ENCODE measurements at regions not wholly inside any gene's neighbourhood (a gene's known extent, or its start where the extent isn't known, plus 50 kb on each side); places are given as distances from the start of the nearest gene placed in this dataset.
"Not testable (repeated sequence)": the region's sequence is repeated elsewhere in the genome, so short reads cannot be mapped to it uniquely, and the experiment has no call there.

DNA sequence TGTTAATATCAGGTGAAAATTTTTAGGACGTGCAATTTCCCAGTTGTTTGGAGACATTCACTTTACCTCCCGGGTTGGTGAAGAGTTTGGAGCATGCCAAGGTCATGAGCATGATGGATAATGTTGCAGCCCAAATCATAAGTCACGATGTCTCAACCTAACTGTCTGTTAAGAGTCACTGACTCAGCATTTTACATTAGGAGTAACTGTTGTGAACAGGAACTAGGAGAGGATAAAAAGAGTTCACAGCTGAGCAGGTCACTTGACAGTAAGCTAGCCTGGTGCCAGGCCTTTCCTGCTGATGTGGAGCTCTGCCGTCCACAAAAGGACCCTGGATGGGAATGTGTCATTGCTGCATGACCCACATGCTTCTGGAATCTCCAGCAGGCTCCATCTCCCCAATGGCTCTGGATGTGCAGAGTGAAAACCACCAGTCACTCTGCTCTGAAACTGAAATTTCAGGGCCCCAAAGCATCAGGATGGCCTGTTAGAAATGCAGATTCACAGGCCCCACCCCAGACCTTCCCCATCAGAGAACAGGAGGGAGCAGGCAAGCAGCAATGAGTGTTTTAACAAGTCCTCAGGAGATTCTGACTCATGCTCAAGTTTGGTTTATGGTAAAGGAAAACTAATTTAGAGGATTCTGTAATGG lies 371.6 kb upstream of the MAF start:
- no peak for DNase-seq

DNA sequence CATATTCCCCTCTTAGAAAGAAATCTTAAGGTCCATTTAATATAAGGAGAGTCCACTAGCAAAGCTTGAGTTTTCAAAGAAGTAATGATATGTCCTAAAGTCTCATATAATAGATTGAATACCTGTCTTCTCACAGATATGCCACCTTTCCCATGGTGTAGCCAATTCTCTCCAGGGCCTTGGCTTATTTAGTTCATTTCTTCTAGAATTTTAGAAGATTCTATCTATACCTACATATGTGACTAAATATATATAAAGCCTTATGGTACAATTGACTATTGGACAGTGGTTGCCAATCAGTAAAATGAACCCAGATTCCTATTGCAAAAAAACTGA lies 370.7 kb upstream of the MAF start:
- no peak for DNase-seq

DNA sequence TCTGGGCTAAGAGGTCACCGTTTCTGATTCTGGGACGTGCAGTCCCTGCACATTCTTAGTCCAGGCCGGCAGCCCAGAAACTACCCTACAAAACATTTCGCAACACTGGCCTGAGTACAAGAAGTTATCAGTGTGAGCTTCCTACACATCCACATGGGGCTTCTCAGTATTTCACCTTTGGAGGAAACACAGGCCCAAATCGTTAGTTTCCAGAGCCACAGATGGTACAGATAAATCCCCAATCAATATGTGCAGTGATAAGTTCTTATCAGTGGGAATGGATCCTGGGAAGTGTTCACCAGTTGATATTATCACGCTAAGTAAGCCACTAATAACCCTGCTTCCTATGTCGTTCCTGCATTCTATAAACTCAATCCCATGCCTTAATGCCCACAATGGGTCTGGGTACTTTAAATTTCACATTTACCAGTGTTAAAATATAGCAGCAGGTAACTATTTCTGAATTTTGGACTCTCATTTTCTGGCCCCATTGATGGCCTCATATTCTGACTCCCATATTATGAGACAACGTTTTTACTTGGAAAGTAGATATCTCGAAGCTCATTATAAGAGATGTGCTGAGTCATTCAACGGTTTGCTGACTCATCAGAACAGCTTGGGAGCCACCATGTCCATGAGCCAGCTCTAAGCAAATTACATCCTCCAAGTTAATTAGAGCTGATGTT lies 370.2 kb upstream of the MAF start:
- no peak for DNase-seq

DNA sequence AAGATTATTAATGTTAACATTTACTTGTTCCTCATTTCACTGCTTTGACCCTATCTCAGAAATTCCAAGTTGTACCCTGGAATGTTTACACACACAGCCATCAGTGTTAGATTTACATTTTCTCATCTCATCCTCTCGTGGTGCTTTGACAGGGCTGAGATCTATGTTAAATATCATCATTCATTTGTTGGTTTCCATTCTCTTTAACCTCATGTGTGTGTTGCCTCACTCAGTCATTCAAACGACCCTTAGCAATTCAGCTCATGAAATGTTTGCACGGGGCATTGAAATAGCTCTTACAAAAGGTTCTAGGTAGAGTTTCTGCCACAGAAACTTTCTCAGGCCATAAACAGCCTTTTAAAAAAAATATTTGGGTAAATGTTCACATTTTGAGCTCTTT lies 369.6 kb upstream of the MAF start:
- DNase-seq: no peak

DNA sequence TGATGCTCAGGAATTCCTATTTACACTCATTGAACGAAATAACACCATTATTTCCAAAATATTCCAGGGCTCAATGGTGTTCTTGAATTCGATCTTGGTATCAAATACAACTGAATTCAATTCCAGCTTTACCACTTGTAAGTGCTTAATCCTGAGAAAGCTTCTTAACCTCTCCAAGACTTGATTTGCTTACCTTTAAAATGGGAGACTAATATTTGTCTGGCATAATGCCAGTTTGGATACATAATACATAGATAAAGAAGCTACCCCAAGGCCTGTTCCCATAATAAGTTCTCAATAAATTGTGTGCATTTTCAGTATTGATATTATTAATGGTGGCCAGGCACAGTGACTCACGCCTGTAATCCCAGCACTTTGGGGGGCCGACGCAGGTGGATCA lies 368.9 kb upstream of the MAF start:
- no peak for DNase-seq

DNA sequence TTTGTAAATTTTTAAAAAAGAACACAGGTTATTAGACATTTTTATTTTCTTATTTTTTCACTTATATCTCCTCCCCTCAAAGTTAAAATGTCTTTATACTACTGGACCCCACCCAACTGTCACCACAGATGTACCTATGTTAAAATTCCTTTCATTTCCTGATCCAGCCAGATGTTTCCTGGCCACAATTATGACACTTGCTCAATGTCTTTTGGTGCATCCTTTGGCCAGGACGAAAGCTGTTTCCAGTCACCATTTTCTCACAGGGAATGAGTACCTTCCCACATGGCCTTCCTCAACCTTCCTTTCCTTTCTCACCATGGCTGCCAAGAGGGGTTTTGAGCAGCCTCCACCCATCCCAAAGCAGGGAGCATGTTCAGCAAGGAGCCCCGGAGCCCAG lies 365.7 kb upstream of the MAF start:
- DNase-seq: no peak

DNA sequence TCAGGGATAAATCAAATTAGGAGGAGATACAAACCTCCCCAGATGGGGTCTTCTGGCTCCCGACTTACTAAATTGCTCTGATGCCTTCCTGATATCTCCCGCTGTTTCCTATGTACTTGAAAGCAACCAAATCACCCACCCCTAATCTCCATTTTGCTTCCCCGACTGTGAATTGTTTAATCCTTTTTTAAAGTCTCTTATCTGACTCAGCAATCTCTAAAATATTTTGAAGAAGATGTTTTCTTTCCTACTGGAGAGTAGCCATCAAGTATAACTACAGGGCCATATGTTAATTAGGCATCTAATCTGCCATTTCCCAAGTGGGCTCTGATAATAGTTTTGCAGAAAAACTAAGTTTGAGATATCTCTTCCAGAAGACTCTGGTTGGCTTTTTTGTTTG lies 365.2 kb upstream of the MAF start:
- DNase-seq: no peak

DNA sequence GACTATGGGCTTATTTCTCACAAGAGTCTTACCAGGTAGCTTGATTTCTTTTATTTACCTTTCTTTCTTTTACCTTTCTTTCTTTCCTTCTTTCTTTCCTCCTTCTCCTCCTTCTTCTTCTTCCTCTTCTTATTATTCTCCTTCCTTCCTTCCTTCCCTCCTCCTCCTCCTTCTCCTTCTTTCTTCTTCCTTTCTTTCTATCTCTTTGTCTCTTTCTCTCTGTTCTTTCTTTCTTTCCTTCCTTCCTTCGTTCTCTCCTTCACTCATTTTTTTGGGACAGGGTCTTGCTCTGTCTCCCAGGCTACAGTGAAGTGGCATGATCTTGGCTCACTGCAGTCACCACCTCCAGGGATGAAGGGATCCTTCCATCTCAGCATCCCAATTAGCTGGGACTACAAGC lies 363.6 kb upstream of the MAF start:
- no peak for DNase-seq

DNA sequence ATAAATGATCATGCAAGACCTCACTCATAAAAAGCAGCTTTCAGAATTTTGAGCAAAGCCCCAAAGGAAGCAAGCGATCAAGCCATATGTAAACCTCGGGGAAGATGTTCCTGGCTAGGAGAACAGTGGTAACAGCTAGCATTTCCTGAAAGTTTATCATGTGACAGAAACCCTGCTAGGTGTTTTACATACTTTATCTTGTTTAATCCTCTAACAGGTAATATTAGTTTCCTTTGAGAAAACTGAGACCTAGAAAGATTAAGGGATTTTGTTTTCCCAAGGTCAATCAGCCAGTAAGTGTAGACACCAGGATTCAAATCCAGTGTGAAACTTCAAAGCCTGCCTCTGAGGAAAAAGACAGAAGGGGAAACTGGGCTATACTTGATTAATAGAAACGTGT lies 362.4 kb upstream of the MAF start:
- DNase-seq: no peak

DNA sequence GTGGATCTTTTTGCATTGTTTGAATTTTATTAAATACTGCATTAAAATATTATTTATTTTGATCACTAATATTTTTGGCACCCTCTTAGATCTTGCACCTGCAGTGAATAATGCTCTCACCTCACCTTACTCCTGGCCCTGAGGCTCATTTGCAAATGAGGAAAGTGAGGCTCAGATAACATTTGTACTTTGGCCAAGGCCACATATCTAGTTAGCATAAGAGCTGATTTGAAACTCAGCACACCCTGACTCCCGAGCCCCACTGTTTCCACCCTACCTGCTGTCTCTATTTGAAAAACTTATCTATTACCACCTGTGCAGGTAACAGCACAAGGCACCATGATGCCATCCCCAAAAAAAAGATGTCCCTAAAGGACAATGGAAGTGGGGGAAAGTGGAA lies 358.7 kb upstream of the MAF start:
- DNase-seq: no peak

DNA sequence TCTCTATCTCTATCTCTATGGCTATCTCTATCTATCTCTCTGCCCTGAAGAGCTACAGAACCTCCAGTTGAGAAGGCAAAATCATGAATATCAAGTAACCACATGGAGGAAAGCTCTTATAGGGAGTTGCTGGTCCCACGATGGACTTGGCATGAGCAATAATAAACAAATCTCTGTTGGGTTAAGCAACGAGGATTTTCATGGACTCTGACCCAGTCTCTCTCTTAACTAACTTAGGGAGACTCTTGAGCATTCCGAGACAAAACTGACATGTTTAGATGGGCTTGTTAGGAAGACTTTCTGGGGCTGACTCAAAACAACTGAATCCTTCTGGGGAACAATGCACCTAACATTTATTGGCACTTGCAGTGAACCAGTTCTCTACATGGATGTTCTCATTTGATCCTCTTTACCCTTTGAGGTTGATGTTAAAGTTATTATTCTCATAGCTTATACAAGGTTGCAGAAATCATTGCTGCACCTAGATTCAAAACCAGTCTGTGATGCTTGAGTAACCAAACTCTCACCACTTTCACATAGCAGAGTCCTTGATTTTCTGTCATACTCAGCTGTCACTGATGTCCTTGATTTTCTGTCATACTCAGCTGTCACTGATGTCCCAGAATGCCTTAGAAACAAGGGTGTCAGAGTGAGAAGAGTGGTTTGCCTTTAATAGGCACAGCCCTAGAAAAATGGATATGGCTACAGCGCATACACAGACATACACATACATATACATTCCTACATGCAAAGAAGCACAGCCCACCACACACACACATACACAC lies 354.6 kb upstream of the MAF start:
- no peak for DNase-seq

DNA sequence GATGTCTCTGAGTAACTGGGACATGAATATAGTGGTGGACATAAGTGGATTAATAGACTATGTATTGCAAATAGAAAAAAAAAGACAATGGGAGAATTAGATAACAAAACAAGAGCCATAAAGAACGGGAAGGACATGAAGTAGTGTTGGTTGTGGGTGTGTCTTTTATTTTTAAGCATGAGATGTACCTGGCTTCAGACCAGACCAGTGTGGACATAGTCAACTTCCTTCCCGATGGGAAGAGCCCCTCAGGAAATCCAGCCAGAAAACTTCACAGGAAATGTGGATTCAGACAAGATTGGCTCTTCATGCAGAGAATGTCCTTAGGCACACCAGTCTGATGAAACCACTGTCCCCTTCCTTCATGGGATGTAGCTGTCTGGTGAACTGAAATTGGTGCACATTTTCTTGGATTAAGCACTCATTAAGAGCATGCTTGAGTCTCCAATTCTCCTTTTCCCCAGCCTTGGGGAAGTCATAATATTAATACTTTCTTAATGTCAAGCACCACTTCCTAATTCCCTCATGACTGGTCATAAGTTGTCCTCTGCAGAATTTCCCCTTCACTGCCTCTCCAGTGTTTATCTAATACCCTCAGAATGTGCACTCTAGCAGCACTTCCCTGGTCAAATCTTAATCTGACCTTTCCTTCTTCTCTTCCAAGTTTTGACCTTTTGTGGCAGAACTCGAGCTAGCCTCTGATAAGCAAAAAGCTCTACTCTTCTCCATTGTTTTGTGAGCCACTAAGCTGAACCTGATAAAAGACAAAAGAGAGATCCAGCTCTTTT lies 350.6 kb upstream of the MAF start:
- DNase-seq: no peak

DNA sequence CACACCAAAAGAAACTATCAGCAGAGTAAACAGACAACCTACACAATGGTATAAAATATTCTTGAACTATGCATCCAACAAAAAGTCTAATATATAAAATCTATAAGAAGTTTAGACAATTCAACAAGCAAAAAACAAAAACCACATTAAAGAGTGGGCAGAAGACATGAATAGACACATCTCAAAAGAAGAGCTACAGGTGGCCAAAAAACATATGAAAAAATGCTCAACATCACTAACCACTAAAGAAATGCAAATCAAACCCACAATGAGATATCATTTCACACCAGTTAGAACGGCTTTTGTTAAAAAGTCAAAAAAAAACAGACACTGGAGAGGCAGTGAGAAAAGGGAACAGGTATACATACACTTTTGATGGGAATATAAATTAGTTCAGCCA lies 348.9 kb upstream of the MAF start:
- DNase-seq: no peak

DNA sequence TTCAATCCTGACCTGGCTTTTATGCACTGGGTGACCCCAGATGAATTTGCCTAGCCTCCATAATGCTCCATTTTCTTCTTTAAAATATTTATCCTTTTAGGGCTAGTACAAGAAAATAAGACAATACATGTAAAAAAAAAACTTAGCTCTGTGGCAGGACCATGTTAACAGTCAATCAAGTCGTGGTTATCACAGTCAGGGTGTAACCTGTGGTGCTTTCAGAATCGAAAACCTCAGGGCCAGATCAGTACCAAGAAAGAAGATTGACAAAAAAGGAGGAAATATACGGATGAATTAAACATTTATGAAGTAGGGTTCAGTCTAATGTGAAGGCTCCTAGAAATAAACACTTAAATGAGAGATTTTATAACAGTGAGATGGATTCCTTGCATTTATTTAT lies 347.2 kb upstream of the MAF start:
- no peak for DNase-seq

DNA sequence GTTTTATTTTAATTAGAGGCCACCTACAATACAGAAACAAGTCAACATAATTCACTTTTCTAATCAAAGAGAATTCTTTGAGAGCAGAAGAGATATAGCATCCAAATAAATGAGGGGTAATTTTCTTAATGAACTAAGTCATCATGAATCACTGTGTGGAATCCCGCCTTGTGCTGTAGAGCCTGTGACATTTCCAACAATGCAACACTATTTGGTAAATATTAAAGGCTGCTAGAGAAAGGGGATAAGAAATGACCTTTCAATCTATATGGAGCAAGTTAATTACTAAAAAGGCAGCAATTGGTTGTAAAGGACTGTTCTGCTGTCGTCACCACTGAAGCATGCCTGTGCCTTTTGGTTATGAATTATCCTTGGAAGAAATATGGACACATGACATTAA lies 345.7 kb upstream of the MAF start:
- no peak for DNase-seq

DNA sequence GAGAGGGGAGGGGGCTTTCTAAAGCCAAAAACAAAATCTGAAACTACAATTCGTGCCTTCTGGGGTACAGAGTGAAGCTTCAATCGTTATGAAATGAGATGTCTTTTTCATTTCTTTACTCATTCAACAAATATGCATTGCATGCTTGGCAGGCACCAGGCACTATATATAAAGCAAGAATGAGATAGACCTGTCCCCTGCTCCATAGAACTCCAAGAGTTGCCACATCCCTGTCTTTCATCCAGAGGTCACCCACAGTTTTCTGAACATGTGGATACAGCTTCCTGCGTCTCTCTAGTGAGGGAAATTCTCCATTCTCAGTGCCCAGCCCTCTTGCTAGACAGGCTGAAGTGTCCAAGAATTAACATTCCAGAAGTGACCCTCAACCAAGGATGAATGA lies 343.2 kb upstream of the MAF start:
- DNase-seq: no peak

DNA sequence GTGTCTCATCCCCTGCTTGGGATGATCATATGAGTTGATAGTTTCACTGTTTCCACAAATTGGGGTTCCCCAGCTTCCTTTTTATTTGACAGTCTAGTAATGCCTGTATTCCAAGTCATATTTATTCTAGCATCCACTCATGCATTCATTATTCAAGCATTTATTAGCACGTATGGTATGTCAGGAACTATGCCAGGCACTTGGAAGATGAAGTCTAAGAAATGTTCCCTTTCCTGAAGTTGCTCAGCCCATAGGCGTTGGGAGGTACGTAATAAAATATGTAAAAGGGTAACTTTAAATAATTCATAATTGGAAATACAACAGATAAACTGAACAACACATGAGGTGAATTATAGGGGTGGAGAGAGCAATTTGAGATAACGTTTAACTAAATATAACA lies 338.0 kb upstream of the MAF start:
- DNase-seq: no peak

DNA sequence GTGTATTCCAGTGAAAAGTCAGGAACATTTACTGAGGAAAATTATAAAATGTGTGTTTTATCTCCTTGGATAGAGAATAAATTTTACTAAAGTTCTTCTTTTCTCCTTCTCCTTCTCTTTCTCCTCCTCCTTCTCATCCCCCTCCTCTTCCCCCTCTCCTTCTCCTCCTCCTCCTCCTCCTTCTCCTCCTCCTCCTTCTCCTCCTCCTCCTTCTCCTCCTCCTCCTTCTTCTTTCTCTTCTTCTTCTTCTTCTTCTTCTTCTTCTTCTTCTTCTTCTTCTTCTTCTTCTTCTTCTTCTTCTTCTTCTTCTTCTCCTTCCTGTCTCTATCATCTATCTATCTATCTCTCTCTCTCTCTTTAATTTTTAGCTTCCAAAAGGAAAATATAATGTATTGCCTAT lies 337.1 kb upstream of the MAF start:
- not testable (repeated sequence) for DNase-seq

DNA sequence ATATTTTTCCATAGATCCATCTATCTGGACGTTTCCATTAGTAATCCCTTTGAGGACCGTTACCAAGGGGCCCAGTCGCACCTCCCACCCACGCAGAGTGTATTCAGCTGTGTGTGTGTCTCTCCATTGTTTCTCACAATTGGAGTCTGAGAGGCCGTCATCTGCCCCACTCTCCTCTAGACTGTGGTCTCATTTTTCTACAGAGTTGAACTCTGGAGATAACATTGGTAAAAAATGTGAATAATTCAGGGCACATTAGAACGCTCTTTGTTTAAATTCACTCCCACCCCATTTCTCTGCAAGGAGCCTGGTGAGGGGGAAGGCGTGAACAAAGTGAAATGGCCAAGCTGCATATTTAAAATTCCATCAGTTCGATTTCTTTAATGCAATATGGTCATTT lies 333.1 kb upstream of the MAF start:
- no peak for DNase-seq

DNA sequence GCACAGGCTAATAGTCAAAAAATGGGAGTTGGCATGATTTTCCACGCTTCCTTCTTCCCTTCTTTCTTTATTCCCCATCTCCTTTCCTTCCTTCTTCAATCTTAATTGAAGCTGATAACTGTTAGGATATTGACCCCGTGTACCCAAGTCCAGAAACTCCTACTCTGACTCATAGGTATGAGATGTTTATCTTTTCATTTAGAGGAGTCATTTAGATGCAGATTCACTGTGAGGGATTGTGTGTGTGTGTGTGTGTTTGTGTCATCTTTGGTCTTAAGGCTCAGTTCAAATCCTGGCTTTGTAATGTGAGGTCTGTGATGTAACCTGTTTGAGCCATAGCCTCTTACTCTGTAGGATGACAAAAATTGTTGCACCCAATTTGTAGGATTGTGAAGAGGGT lies 332.0 kb upstream of the MAF start:
- no peak for DNase-seq

DNA sequence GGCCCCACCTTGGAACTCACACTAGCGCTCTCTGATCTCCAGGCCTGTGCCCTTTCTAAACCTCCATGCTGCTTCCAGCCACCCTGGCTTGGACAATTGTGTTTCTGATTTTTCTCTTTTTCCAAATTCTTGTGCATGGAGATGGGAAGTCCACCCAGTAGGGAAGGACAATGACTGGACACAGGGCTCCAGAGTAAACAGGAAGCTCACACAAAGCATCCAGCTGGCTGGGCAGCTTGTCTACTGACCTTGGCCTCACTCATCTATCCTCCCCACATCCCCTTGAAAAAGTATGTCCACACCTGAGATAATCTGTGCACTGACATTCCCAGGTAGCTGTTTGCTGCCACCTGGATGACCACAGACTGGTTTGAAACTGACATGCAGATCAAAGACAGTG lies 331.2 kb upstream of the MAF start:
- no peak for DNase-seq

DNA sequence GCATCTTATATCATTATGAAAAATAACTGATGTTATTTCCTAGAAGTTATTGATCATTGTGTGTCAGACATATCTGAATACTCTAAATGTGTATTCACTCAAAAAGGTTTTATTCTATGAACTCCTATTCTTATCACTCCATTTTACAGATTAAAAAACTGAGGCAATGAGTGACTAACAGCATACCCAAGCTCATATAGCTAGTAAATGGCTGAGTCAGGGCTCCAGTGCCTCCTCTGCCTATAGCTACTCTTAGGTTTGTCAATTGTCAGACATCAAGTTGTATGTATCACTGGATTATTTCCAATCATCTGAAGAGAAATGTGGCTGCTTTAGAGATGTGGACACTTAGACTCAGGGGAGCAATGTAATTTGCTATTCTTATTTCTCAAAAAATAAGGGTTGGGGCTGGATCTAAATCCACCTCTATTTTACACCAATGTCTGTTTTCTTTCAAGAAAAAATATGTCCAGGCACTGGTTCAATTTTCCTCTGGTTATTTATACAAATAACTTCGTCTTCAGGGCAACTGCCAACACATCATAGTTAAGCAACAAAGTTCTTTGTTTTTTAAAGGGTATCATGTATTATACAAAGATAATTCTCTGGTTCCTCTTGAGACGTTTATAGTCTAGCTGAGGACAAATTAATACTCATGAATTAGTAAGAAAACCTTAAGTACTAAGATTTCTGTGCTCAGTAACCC lies 328.9 kb upstream of the MAF start:
- DNase-seq: no peak
